GM23248 (cell line): ENCODE measurements at regions not wholly inside any gene's neighbourhood (a gene's known extent, or its start where the extent isn't known, plus 50 kb on each side); places are given as distances from the start of the nearest gene placed in this dataset.

Source experiments
- DNase-seq: peaks from one replicate; pipeline ENCODE4 v3.0.0-alpha.2; 2015
- H2AFZ ChIP-seq: fragments of 200-600 bp; sonication (generic); 2 replicates; pipeline ENCODE4 v1.6.1; 2016; ENCODE audit warnings: antibody characterized with exemption
- H3F3A ChIP-seq: fragments of 200-600 bp; sonication (generic); 2 replicates; pipeline ENCODE4 v1.6.1; 2016; ENCODE audit warnings: mild to moderate bottlenecking, antibody characterized with exemption, mixed run types; ENCODE audit not compliant: insufficient read depth
- H3K27ac ChIP-seq: fragments of 200-600 bp; sonication (generic); 2 replicates; pipeline ENCODE4 v1.5.1; 2016; ENCODE audit warnings: mild to moderate bottlenecking
- H3K27me3 ChIP-seq: fragments of 200-600 bp; sonication (generic); replicated peaks from 2 replicates; pipeline ENCODE4 v1.6.1; 2016; ENCODE audit warnings: mild to moderate bottlenecking; ENCODE audit not compliant: insufficient read depth
- H3K36me3 ChIP-seq: fragments of 200-600 bp; sonication (generic); 2 replicates; pipeline ENCODE4 v1.6.1; 2016; ENCODE audit warnings: low read depth, mild to moderate bottlenecking
- H3K4me1 ChIP-seq: fragments of 200-600 bp; sonication (generic); 2 replicates; pipeline ENCODE4 v1.6.1; 2016; ENCODE audit warnings: mild to moderate bottlenecking; ENCODE audit not compliant: insufficient read depth
- H3K4me2 ChIP-seq: fragments of 200-600 bp; sonication (generic); one replicate; pipeline ENCODE4 v1.6.1; 2016; ENCODE audit warnings: mild to moderate bottlenecking; ENCODE audit not compliant: unreplicated experiment
- H3K4me3 ChIP-seq: fragments of 200-600 bp; sonication (generic); 2 replicates; pipeline ENCODE4 v1.5.1; 2016; ENCODE audit warnings: mild to moderate bottlenecking
- H3K79me2 ChIP-seq: fragments of 200-600 bp; sonication (generic); 2 replicates; pipeline ENCODE4 v1.6.1; 2016; ENCODE audit warnings: mild to moderate bottlenecking; ENCODE audit not compliant: insufficient read depth
- H3K9ac ChIP-seq: fragments of 200-600 bp; sonication (generic); 2 replicates; pipeline ENCODE4 v1.6.1; 2016; ENCODE audit warnings: mild to moderate bottlenecking
- H3K9me2 ChIP-seq: fragments of 200-600 bp; sonication (generic); 2 replicates; pipeline ENCODE4 v1.6.1; 2016; ENCODE audit warnings: mixed run types, mild to moderate bottlenecking, moderate library complexity; ENCODE audit not compliant: insufficient read depth
- H3K9me3 ChIP-seq: fragments of 200-600 bp; sonication (generic); one replicate; pipeline ENCODE4 v1.6.1; 2017; ENCODE audit warnings: low read depth
- H4K20me1 ChIP-seq: fragments of 200-600 bp; sonication (generic); 2 replicates; pipeline ENCODE4 v1.6.0; 2016; ENCODE audit not compliant: insufficient read depth
- EZH2 ChIP-seq: fragments of 200-600 bp; sonication (generic); IDR thresholded peaks from 2 replicates; pipeline ENCODE4 v1.6.1; 2018; ENCODE audit warnings: antibody characterized with exemption, mild to moderate bottlenecking; ENCODE audit not compliant: insufficient read depth, poor library complexity, severe bottlenecking
- EZH2phosphoT487 ChIP-seq: fragments of 200-600 bp; sonication (generic); IDR thresholded peaks from 2 replicates; pipeline ENCODE4 v1.6.1; 2018; ENCODE audit warnings: antibody characterized with exemption, moderate library complexity, mild to moderate bottlenecking, low read depth; ENCODE audit not compliant: insufficient read depth
- WGBS, 2 experiments: methylation state at CpG; one replicate each; pipeline ENCODE4 v1.1.6; 2015 to 2017; ENCODE audit warnings: low lambda C conversion rate in 2 of 2, low coverage in 1 of 2; ENCODE audit errors: missing lambda C conversion rate in 2 of 2; 5-methylcytosine and 5-hydroxymethylcytosine counted together
- in situ Hi-C: fragments of 300-500 bp; cut with MboI; formaldehyde crosslinking; loops from 2 replicates; pipeline ENCODE4 v1.15.0; 2020

- H3K9me2 ChIP-seq: no peaks in the 10 kb centered on the region
- peaks cover 23% of the 10 kb centered on the region for H3K4me1 ChIP-seq
- no peak for TF ChIP-seq EZH2
- TF ChIP-seq EZH2phosphoT487: no peak
- peak overlapping the region; percentile 45; the same call in 1 of the 2 replicates for H3K9ac ChIP-seq
- peak overlapping the region; percentile 20; the same call in 1 of the 2 replicates for H3K27ac ChIP-seq
- in situ Hi-C loops: no loop called here
- peak overlapping the region; percentile 35 for H3K4me2 ChIP-seq
- no peaks in the 10 kb centered on the region for H4K20me1 ChIP-seq
- H3K79me2 ChIP-seq: no peaks in the 10 kb centered on the region
- H3F3A ChIP-seq: no peaks in the 10 kb centered on the region
- WGBS, 2 experiments: 1 to 3% methylated on average over 5 of the region's 5 CpGs
- no peaks in the 10 kb centered on the region for H3K9me3 ChIP-seq
- H3K4me3 ChIP-seq: no peak overlapping the region
- H2AFZ ChIP-seq: no peak overlapping the region
- H3K27me3 ChIP-seq: no peaks in the 10 kb centered on the region
- DNase-seq: peak; percentile 96
- H3K36me3 ChIP-seq: no peaks in the 10 kb centered on the region
Measured at GRCh38 chr2:20563833-20564232, 87.1 kb downstream of the HS1BP3 start.

- in situ Hi-C loops: no loop called here
- Histone ChIP-seq H2AFZ (no peak overlapping the region), H3K4me3 (no peak overlapping the region), H3K9me3 (no peaks in the 10 kb centered on the region), H3K4me1 (peaks cover 23% of the 10 kb centered on the region), H3K27me3 (no peaks in the 10 kb centered on the region), H3K27ac (no peak overlapping the region), H4K20me1 (no peaks in the 10 kb centered on the region), H3K4me2 (no peak overlapping the region), H3K36me3 (no peaks in the 10 kb centered on the region), H3F3A (no peaks in the 10 kb centered on the region), H3K79me2 (no peaks in the 10 kb centered on the region), H3K9ac (no peak overlapping the region), H3K9me2 (no peaks in the 10 kb centered on the region)
- no peak for TF ChIP-seq EZH2
- no peak for TF ChIP-seq EZH2phosphoT487
- 73 to 79% methylated on average over 7 of the region's 7 CpGs for WGBS, 2 experiments
- no peak for DNase-seq
Measured at GRCh38 chr2:20565101-20565622, 85.7 kb downstream of the HS1BP3 start.

GRCh38 chr2:20565623-20566236, 85.2 kb downstream of the HS1BP3 start:
- H2AFZ ChIP-seq: no peak overlapping the region
- in situ Hi-C loops: no loop called here

GRCh38 chr2:20566331-20566730, 84.6 kb downstream of the HS1BP3 start:
- no peaks in the 10 kb centered on the region for H3K79me2 ChIP-seq
- H3K9ac ChIP-seq: no peak overlapping the region
- no peaks in the 10 kb centered on the region for H3K27me3 ChIP-seq
- no peaks in the 10 kb centered on the region for H3K9me2 ChIP-seq
- TF ChIP-seq EZH2phosphoT487: no peak
- no peak for TF ChIP-seq EZH2
- H3K4me1 ChIP-seq: peaks cover 21% of the 10 kb centered on the region
- H3K4me3 ChIP-seq: no peak overlapping the region
- in situ Hi-C loops: no loop called here
- no peaks in the 10 kb centered on the region for H3K9me3 ChIP-seq
- WGBS, 2 experiments: 93 to 99% methylated on average over 2 to 4 of the region's 4 CpGs
- H4K20me1 ChIP-seq: no peaks in the 10 kb centered on the region
- no peak overlapping the region for H3K4me2 ChIP-seq
- H2AFZ ChIP-seq: no peak overlapping the region
- DNase-seq: no peak
- no peak overlapping the region for H3K27ac ChIP-seq
- no peaks in the 10 kb centered on the region for H3K36me3 ChIP-seq
- no peaks in the 10 kb centered on the region for H3F3A ChIP-seq

More at GRCh38 chr2:20565623-20566236, 85.2 kb downstream of the HS1BP3 start:
- Histone ChIP-seq H3K4me3 (no peak overlapping the region), H3K9ac (no peak overlapping the region), H3K4me2 (no peak overlapping the region), H3K9me2 (no peaks in the 10 kb centered on the region), H3K36me3 (no peaks in the 10 kb centered on the region), H3F3A (no peaks in the 10 kb centered on the region), H3K27ac (no peak overlapping the region), H3K4me1 (peaks cover 23% of the 10 kb centered on the region), H3K79me2 (no peaks in the 10 kb centered on the region), H4K20me1 (no peaks in the 10 kb centered on the region), H3K27me3 (no peaks in the 10 kb centered on the region), H3K9me3 (no peaks in the 10 kb centered on the region)
- WGBS, 2 experiments: 87 to 90% methylated on average over 8 of the region's 8 CpGs
- no peak for DNase-seq
- TF ChIP-seq EZH2phosphoT487 (no peak), EZH2 (no peak)
